ENCODE measurements at regions not wholly inside any gene's neighbourhood (a gene's known extent, or its start where the extent isn't known, plus 50 kb on each side); places are given as distances from the start of the nearest gene placed in this dataset.

GRCh38 chr1:233435622-233436021 lies 108.1 kb downstream of the MAP3K21 start:
- no peak for ATAC-seq
- Histone ChIP-seq H3K27me3 (peaks cover 0 to 20% (median 5%) of the 10 kb centered on the region in 9 donors), H3K9me3 (peaks cover 0 to 5% (median 0%) of the 10 kb centered on the region in 12 donors), H3K36me3 (no peaks in the 10 kb centered on the region), H3K4me3 (no peak overlapping the region), H3K4me1 (no peaks in the 10 kb centered on the region), H3K27ac (no peak overlapping the region)
- 41 to 88% (median 80%) methylated on average over 1 of the region's 1 CpG for WGBS, 4 donors
- intact Hi-C loops (cut with DNase I), result loop anchor here in 1 of 10 donors (5.0 kb wide), 1 partner anchor 632 kb away; no protein-coding TSS in a partner anchor
- TF ChIP-seq POLR2A (IDR thresholded peaks at IDR 0.05), result no peak
- no peak for TF ChIP-seq CTCF (IDR thresholded peaks at IDR 0.05)
- no peak for DNase-seq

GRCh38 chr1:233439721-233440120 lies 112.2 kb downstream of the MAP3K21 start:
- intact Hi-C loops (cut with DNase I), result loop anchor here (2.0 to 10.0 kb wide), 5 partner anchors 351 to 628 kb away; partner anchors contain the start of gene SLC35F3 (in 1 of the 10)

GRCh38 chr1:233440951-233441401 lies 113.5 kb downstream of the MAP3K21 start:
- 13 to 14% (median 14%) methylated on average over 9 of the region's 9 CpGs for WGBS, 4 donors
- intact Hi-C loops (cut with DNase I), result loop anchor here (1.0 to 10.0 kb wide), 6 partner anchors 350 to 626 kb away; partner anchors contain the start of gene SLC35F3 (in 1 of the 10)

More at GRCh38 chr1:233439721-233440120, 112.2 kb downstream of the MAP3K21 start:
- no peak overlapping the region for H3K27ac ChIP-seq
- no peak for ATAC-seq
- TF ChIP-seq CTCF (IDR thresholded peaks at IDR 0.05) (no peak), POLR2A (IDR thresholded peaks at IDR 0.05) (no peak)
- H3K9me3 ChIP-seq, result peaks cover 0 to 2% (median 0%) of the 10 kb centered on the region in 12 donors
- H3K36me3 ChIP-seq, result no peaks in the 10 kb centered on the region
- 59 to 76% (median 70%) methylated on average over 3 of the region's 3 CpGs for WGBS, 4 donors
- peaks cover 0 to 24% (median 5%) of the 10 kb centered on the region in 9 donors for H3K27me3 ChIP-seq
- no peak for DNase-seq
- no peak overlapping the region for H3K4me3 ChIP-seq
- H3K4me1 ChIP-seq, result no peaks in the 10 kb centered on the region

More at GRCh38 chr1:233440951-233441401, 113.5 kb downstream of the MAP3K21 start:
- no peak overlapping the region for H3K4me3 ChIP-seq
- H3K9me3 ChIP-seq, result peaks cover 0 to 5% (median under 1%) of the 10 kb centered on the region in 12 donors
- no peaks in the 10 kb centered on the region for H3K36me3 ChIP-seq
- ATAC-seq (peak in 2 of 4 donors; percentile 20 to 49), DNase-seq (no peak)
- H3K27ac ChIP-seq, result no peak overlapping the region
- H3K27me3 ChIP-seq, result peaks cover 0 to 24% (median 5%) of the 10 kb centered on the region in 9 donors
- H3K4me1 ChIP-seq, result no peaks in the 10 kb centered on the region
- TF ChIP-seq POLR2A (IDR thresholded peaks at IDR 0.05) (no peak), CTCF (IDR thresholded peaks at IDR 0.05) (peak; percentile 28 to 72 (median 60))

Data from heart left ventricle (tissue), 16 donors.